Upper lobe of left lung (tissue), 4 donors: ENCODE measurements at regions not wholly inside any gene's neighbourhood (a gene's known extent, or its start where the extent isn't known, plus 50 kb on each side); places are given as distances from the start of the nearest gene placed in this dataset.

ENCODE experiments used
- CTCF ChIP-seq, 6 experiments: fragments of 450-650 bp in 4 of 6; fragments of 200-600 bp in 2 of 6; sonication (generic) in 2 of 6; IDR thresholded peaks; one replicate each; pipeline ENCODE4 v1.5.1; 2016 to 2019; ENCODE audit warnings: antibody characterized with exemption in 6 of 6
- POLR2A ChIP-seq, 4 donors: fragments of 450-650 bp; IDR thresholded peaks; one replicate each; pipeline ENCODE4 v1.5.1; 2016 to 2017; ENCODE audit warnings: antibody characterized with exemption in 4 of 4, mild to moderate bottlenecking in 2 of 4
- POLR2AphosphoS5 ChIP-seq, 2 donors: sonication (generic); formaldehyde crosslinking; IDR thresholded peaks; one replicate each; pipeline ENCODE4 v1.5.1; 2017; ENCODE audit warnings: antibody characterized with exemption in 2 of 2

- TF ChIP-seq CTCF (IDR thresholded peaks at IDR 0.05) (no peak), POLR2AphosphoS5 (IDR thresholded peaks at IDR 0.05) (no peak), POLR2A (IDR thresholded peaks at IDR 0.05) (no peak)
These were observed 99.9 kb downstream of the ELOVL4 start for GRCh38 chr6:79847426-79847825.
